Inferior parietal cortex (tissue), 1 donor: ENCODE measurements at regions not wholly inside any gene's neighbourhood (a gene's known extent, or its start where the extent isn't known, plus 50 kb on each side); places are given as distances from the start of the nearest gene placed in this dataset.
"Not testable (repeated sequence)": the region's sequence is repeated elsewhere in the genome, so short reads cannot be mapped to it uniquely, and the experiment has no call there.

ENCODE experiments used
- DNase-seq: peaks from one replicate; pipeline ENCODE4 v3.0.0-alpha.2; 2016; ENCODE audit errors: extremely low spot score

DNA sequence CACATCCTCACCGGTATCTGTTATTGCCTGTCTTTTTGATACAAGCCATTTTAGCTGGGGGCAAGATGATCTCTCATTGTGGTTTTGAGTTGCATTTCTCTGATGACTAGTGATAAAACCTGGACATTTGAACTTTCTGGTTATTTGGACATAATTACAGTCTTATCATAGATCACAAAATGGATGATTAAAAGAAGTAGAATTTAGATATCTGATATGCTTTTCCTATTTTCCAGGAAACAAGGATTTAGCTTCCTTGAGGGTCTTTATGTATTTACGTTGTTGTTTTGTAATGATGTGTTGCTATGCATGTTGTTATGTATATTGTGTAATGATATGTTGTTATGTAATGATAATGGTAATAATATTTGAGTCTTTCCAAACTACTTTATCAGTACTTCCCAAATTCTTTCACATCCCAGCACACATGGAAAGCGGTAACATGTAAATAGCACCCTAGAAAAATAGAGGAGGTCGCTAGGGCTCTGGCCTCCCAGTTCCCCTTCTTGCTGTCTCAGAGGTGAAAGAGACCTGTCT, 53.8 kb downstream of the GJD2 start:
- no peak for DNase-seq

DNA sequence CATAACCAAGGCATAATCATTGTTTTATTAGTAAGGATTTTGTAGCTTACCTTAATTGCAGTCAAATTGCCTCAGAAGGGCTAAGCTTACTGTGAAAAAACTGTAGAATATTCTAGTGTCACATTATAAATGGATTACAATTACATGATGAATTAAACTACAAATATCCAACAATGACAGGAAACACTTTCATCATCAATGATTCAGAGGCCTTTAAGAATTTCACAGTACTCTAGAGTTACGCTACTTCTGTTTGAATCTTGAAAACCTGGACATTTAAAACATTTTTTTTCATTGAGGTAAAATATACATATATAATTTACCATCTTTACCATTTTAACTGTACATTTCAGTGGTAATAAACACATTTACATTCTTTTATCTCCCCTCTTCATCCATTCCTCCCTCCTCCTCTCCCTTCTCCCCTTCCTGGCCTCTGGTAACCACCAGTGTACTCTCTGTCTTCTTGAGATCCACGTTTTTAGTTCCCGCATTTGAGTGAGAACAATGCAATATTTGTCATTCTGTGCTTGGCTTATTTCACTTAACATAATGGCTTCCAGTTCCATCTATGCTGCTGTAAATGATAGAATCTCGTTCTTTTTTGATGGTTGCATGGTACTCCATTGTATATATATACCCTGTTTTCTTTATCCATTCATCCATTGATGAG, 54.7 kb downstream of the GJD2 start:
- no peak for DNase-seq

GRCh38 chr15:34696506-34696905, 58.3 kb downstream of the GJD2 start:
- no peak for DNase-seq

GRCh38 chr15:34693053-34693744, 61.6 kb downstream of the GJD2 start:
- DNase-seq = no peak

DNA sequence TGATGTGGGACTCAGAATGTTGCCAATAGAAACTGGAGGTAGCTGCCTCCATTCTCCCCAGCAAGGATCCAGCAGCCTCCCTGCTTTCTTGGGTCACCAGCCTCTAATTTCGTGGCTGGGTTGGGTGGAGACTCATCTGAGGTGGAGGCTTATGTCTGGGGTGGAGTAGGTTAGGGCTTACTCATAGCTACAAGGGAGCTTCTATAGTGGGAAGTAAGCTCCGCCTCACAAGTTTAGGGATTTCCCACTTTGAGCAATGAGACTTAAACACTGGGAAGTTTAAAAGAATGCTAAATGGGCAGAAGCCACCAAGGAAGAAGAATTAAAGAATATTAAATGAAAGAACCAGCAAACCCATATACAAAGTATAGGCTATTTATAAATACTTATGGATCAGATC, 63.8 kb downstream of the GJD2 start:
- no peak for DNase-seq

DNA sequence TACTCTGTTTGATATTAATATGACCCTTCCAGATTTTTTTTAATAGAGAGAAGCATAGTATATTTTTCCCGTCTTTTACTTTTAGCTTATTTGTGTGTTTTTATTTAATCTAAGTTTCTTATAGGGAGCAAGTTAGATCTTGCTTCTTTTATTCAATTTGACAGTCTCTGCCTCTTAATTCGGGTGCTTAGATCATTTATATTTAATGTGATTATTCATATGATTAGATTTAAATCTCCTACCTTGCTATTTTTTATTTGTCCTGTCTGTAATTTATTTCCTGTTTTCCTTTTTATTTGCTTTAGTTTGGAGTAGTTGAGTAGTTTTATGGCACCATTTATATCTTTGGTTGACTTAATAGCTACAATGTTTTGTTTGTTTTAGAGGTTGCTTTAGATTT, 66.1 kb downstream of the GJD2 start:
- DNase-seq = no peak

DNA sequence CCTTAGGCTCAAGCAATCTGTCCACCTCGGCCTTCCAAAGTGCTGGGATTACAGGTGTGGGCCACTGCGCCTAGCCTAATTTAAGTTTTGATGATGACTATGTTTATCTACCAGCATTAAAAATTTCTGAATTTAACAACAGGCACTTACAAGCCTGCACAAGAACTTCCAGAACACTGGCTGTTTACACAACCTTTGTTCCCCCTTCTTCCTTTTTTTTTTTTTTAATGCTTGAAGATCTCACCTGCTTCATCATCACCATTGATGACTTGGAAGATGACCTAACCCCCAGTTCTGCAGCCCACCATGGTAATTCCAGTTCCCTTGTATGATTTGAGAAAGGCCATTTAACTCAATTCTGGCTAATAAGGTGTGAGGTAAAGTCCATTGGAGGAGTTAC, 70.4 kb downstream of the GJD2 start:
- no peak for DNase-seq

- DNase-seq = no peak
Measured at GRCh38 chr15:34682674-34683073, 72.1 kb downstream of the GJD2 start.

DNA sequence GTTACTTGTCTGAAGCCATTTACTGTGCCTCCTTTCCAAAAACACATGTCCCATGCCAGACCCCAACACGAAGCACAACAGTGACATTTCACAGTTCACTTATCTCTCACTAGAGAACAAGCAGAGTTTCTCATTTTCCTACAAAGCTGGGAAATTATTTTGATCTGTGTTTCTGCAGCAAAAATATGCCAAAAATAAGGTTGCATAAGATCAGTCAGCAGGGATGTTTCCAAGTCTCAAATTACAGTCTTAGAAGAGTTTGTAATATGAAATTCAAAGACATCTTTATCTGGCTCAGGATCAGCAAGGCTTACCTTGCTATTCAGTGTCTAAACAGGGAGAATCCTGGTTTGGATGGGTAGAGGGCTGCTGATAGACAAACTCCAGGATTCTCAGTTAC, 75.5 kb downstream of the GJD2 start:
- DNase-seq = peak; percentile 5

DNA sequence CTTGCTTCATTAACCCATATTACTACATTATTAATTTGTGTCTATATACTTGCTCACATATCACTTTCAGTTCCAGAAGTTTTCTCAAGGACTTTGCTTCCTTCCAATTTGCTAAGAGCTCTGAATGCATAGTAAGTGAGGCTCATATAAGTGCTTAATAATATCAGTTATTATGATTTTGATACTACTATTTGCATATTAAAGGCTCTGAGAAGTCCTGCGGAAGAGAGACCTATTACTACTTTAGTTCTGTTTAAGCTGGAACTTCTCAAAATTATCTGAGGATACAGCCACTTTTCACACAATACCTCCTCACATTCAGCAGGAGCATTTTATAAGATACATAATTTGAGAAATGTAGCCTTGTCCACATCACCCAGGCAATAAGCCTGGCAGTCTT, 81.6 kb downstream of the GJD2 start:
- DNase-seq = no peak

GRCh38 chr15:34665498-34666116, 82.2 kb upstream of the GOLGA8B start:
- no peak for DNase-seq

GRCh38 chr15:34664418-34664817, 81.0 kb upstream of the GOLGA8B start:
- no peak for DNase-seq

- DNase-seq = no peak
Measured at GRCh38 chr15:34663101-34663500, 79.7 kb upstream of the GOLGA8B start.

DNA sequence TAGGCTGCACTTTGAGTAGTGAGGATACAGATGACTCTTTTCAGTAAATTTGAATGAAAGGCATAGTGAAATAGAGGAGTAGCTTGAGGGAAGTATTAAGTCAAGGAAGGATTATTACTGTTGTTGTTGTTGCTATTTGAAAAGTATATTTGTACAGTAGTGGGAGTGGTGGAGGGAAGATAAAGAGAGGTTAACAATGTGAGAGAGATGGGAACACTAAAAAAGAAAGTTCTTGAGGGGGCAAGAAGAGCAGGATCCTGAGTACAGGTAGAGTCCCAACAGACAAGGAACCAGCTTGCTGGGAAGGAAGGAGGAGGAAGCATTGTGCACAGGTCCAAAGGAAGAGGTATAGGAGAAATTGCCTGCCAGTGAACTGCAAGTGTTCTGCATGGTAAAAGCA, 75.6 kb upstream of the GOLGA8B start:
- DNase-seq = no peak

DNA sequence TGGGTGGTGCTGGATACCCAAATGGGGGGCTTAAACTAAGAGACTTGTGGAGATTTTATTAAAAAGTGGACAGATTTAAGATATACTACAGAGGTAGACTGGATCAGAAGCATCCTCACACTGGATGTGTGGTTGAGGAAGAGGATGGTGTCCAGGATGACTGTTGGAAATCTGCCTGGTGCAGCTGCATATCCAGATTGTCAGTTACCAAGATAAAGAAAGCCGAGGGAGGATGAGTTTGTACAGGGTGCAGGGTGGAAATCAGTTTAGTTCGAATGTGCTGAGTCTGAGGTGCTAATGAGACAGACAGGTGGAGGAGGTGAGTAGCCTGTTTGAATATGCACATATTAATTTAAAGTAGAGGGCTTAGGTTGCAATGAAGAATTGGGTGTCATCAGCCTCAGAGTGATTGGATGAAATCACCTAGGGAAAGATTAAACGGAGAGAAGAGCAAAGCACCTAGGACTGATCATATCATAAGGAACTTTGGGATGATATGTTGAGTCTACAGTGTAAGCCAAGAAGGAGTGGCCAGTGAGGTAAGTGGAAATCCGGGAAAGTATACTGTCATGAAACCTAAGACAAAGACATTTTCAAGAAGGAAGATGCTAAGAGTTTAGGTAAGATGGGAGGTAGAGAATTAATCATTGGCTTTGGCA, 74.1 kb upstream of the GOLGA8B start:
- no peak for DNase-seq

GRCh38 chr15:34656005-34656796, 72.8 kb upstream of the GOLGA8B start:
- no peak for DNase-seq

DNA sequence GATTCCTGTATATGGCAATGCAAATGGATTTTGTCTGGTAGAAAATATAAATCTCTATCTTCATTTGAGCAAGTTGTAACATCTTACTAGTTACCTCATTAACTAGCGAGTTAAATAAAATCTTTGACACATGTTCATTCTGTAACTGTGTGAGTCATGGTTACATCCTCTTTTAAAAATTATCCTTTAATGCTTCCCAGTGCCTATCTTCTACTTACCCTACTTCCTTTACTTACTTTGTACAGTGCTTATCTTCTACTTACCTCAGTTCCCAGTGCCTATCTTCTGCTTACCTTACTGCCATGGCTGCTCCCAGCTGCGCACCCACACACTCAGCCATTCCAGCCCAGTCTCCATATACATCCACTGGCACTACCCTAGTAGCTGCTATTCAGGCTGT, 71.9 kb upstream of the GOLGA8B start:
- DNase-seq = no peak

DNA sequence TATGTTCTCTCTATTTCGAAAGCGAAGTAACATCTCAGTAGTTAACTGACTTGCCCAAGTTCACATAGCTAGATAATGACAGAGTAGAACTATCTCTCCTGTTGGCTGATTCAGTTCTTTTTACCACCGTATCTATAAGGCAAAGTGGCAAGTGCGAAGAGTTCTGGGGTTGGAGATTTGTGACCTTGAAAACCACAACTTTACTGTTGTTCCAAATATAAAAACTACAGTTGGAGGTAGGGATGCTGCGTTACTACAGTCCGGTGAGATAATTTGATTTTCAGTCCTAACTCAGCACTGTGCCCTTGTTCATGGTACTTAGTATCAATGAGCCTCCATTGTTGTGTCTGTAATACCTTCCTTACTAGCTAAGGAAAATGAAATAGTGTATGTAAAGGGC, 71.2 kb upstream of the GOLGA8B start:
- DNase-seq = no peak

- DNase-seq = no peak
Measured at GRCh38 chr15:34653992-34654391, 70.5 kb upstream of the GOLGA8B start.

DNA sequence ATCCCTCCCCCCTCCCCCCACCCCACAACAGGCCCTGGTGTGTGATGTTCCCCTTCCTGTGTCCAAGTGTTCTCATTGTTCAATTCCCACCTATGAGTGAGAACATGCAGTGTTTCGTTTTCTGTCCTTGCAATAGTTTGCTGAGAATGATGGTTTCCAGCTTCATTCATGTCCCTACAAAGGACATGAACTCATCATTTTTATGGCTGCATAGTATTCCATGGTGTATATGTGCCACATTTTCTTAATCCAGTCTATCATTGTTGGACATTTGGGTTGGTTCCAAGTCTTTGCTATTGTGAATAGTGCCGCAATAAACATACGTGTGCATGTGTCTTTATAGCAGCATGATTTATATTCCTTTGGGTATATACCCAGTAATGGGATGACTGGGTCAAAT, 69.9 kb upstream of the GOLGA8B start:
- DNase-seq = not testable (repeated sequence)

DNA sequence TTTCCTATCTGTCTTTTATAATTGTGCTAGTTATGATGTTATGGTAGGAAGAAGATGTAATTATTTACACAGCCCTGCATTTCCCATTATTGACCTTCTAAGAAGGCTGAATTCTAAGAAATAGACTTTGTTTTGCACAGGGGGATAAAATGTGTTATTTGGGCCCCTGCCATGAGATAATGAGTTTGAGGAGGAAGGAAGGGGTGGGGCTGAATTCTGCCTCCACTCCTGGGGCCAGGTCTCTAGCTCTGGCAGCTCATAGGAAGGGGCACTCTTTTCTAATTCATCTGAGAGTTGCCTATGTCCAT, 69.2 kb upstream of the GOLGA8B start:
- DNase-seq = no peak
